ENCODE measurements at regions not wholly inside any gene's neighbourhood (a gene's known extent, or its start where the extent isn't known, plus 50 kb on each side); places are given as distances from the start of the nearest gene placed in this dataset.

DNA sequence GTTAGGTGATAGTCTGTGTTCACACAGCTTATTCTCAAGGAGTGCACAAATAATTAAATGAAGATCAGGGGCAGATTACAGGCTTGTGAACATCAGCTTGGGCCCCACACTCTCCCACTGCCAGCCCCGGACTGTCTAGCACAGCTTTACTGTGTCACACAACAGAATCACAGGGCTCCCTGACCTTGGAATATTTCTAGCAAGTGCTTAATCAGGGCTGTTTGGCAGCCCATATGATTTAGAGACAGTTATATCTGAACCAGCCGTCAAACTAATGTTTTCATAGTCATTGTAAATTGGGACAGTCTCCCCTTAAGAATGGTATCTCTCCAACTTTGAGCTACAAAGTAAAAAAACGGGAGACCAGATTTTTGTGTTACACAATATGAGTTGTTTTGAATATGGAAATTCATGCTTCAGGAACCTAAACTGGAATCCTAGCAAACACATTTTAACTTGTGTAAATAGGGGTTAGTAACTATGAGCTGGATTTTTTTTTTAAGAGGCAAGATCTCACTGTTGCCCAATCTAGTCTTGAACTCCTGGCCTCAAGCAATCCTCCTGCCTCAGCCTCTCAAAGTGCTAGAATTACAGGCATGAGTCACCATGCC lies 517.6 kb downstream of the BNC2 start:
- WGBS, 2 donors: 76 to 81% methylated on average over 3 of the region's 3 CpGs
- Histone ChIP-seq H3K9me3 (no peaks in the 10 kb centered on the region), H3K27ac (no peak overlapping the region), H3K27me3 (no peaks in the 10 kb centered on the region), H3K4me1 (peaks cover 0 to 10% (median 0%) of the 10 kb centered on the region in 4 donors), H3K4me3 (no peak overlapping the region), H3K36me3 (no peaks in the 10 kb centered on the region)
- DNase-seq (ENCODE audit: low spot score in 2 of 2): no peak
- TF ChIP-seq, protein P1, sequence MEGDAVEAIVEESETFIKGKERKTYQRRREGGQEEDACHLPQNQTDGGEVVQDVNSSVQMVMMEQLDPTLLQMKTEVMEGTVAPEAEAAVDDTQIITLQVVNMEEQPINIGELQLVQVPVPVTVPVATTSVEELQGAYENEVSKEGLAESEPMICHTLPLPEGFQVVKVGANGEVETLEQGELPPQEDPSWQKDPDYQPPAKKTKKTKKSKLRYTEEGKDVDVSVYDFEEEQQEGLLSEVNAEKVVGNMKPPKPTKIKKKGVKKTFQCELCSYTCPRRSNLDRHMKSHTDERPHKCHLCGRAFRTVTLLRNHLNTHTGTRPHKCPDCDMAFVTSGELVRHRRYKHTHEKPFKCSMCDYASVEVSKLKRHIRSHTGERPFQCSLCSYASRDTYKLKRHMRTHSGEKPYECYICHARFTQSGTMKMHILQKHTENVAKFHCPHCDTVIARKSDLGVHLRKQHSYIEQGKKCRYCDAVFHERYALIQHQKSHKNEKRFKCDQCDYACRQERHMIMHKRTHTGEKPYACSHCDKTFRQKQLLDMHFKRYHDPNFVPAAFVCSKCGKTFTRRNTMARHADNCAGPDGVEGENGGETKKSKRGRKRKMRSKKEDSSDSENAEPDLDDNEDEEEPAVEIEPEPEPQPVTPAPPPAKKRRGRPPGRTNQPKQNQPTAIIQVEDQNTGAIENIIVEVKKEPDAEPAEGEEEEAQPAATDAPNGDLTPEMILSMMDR (IDR thresholded peaks at IDR 0.05): no peak
- TF ChIP-seq POLR2A (IDR thresholded peaks at IDR 0.05) (no peak), EP300 (IDR thresholded peaks at IDR 0.05) (no peak)

DNA sequence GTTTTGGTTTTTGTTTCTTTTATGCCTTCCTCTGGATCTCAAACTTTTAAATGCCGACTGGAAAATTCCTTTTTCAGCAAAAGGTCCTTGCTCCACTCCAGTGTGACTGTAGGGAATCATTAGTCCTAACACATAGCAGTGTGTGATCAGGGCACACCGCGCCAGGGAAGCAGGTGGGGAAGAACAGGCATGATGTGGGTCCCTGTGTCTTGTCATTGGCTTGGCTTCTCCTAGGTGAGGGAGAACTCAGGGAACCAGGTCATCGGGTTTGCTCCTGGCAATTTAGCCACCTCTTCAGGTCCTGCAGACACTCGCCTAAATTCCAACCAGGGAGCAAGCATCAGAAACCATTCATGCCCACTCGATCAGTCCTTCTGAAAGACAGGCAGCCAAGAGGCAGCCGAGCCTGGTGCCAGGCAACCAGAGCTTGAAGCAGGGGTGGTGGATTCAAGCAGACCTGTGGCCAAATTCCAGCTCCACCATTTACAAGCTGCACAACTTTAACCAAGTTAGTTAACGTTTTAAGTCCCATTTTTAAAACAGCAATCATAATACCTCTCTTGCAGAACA lies 514.2 kb downstream of the BNC2 start:
- 62 to 80% methylated on average over 8 of the region's 8 CpGs for WGBS, 2 donors

DNA sequence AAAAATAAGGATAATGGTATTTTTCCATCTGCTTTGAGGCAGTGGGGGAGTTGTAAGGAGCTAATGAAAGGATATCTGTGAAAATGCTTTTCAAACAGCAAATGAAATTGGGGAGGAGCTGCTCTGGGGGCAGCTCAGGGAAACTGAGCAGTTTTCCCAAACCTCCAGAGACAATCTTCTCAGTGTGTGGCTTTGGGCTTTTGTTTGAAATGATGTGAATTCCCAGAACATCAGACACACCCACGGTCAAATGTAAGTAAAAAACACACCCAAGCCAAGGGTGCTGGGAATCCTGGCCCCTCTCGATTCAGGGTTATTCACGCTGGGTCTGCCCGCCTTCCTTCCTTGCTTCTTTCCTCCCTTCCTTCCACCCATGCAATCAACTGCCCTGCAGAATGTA lies 512.6 kb downstream of the BNC2 start:
- Histone ChIP-seq H3K4me1 (peaks cover 0 to 10% (median 0%) of the 10 kb centered on the region in 4 donors), H3K4me3 (no peak overlapping the region), H3K9me3 (no peaks in the 10 kb centered on the region), H3K27ac (peak overlapping the region in 1 of 4 donors; percentile 36), H3K27me3 (no peaks in the 10 kb centered on the region), H3K36me3 (no peaks in the 10 kb centered on the region)
- TF ChIP-seq, protein P1 (IDR thresholded peaks at IDR 0.05): no peak
- no peak for TF ChIP-seq EP300 (IDR thresholded peaks at IDR 0.05)
- no peak for TF ChIP-seq POLR2A (IDR thresholded peaks at IDR 0.05)
- DNase-seq (ENCODE audit: low spot score in 2 of 2): no peak
- 43 to 56% methylated on average over 4 of the region's 4 CpGs for WGBS, 2 donors

More for the DNA sequence above, 514.2 kb downstream of the BNC2 start:
- Histone ChIP-seq H3K9me3 (no peaks in the 10 kb centered on the region), H3K27me3 (no peaks in the 10 kb centered on the region), H3K4me1 (peaks cover 0 to 10% (median 0%) of the 10 kb centered on the region in 4 donors), H3K27ac (no peak overlapping the region), H3K36me3 (no peaks in the 10 kb centered on the region), H3K4me3 (no peak overlapping the region)
- DNase-seq (ENCODE audit: low spot score in 2 of 2): no peak
- TF ChIP-seq EP300 (IDR thresholded peaks at IDR 0.05) (no peak), POLR2A (IDR thresholded peaks at IDR 0.05) (no peak)
- TF ChIP-seq, protein P1 (IDR thresholded peaks at IDR 0.05): no peak

DNA sequence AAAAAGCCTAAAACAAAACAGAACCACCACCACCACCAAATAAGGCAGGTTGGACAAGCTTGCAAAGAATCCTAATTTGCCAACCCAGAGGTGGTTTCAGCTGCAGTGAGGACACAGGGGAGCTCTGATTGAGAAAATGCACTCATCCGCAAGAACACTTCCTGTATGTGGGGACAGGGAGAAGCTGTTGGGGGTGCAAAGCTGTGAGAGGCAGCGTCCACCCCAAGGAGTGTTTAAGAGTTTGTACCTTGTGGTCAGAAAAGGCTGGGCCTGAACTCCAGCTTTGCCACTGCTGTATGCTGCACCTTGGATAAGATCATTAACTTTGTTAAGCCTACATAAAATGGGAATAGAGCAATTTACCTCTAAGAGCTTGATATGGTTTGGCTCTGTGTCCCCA lies 511.7 kb downstream of the BNC2 start:
- TF ChIP-seq, protein P1 (IDR thresholded peaks at IDR 0.05): no peak
- TF ChIP-seq EP300 (IDR thresholded peaks at IDR 0.05): no peak
- Histone ChIP-seq H3K4me1 (peaks cover 0 to 10% (median 0%) of the 10 kb centered on the region in 4 donors), H3K36me3 (no peaks in the 10 kb centered on the region), H3K9me3 (no peaks in the 10 kb centered on the region), H3K4me3 (no peak overlapping the region), H3K27ac (no peak overlapping the region), H3K27me3 (no peaks in the 10 kb centered on the region)
- 57 to 79% methylated on average over 2 of the region's 2 CpGs for WGBS, 2 donors
- no peak for DNase-seq (ENCODE audit: low spot score in 2 of 2)

Data from tibial nerve (tissue), 4 donors.